Islet precursor cell (in vitro differentiated cells): ENCODE measurements at regions not wholly inside any gene's neighbourhood (a gene's known extent, or its start where the extent isn't known, plus 50 kb on each side); places are given as distances from the start of the nearest gene placed in this dataset.

ENCODE experiments used
- DNase-seq: peaks from one replicate; pipeline ENCODE4 v3.0.0-alpha.2; 2018

GRCh38 chr3:81932681-81933080 is 171.2 kb upstream of the GBE1 start:
- DNase-seq, result no peak

- DNase-seq, result no peak
Measured at GRCh38 chr3:81931265-81932251, 170.1 kb upstream of the GBE1 start.

GRCh38 chr3:81929697-81930096 is 168.3 kb upstream of the GBE1 start:
- DNase-seq, result no peak

- DNase-seq, result no peak
Measured at GRCh38 chr3:81927811-81928210, 166.4 kb upstream of the GBE1 start.

GRCh38 chr3:81925385-81925784 is 163.9 kb upstream of the GBE1 start:
- DNase-seq, result no peak

GRCh38 chr3:81923038-81923437 is 161.6 kb upstream of the GBE1 start:
- DNase-seq, result no peak

- no peak for DNase-seq
Measured at GRCh38 chr3:81922404-81922803, 161.0 kb upstream of the GBE1 start.

GRCh38 chr3:81920816-81921215 is 159.4 kb upstream of the GBE1 start:
- no peak for DNase-seq

GRCh38 chr3:81916890-81917289 is 155.4 kb upstream of the GBE1 start:
- DNase-seq, result no peak

- no peak for DNase-seq
Measured at GRCh38 chr3:81913886-81914663, 152.6 kb upstream of the GBE1 start.

GRCh38 chr3:81911221-81911620 is 149.8 kb upstream of the GBE1 start:
- DNase-seq, result no peak

GRCh38 chr3:81910244-81910852 is 148.9 kb upstream of the GBE1 start:
- no peak for DNase-seq

- DNase-seq, result no peak
Measured at GRCh38 chr3:81909796-81910195, 148.4 kb upstream of the GBE1 start.

- no peak for DNase-seq
Measured at GRCh38 chr3:81908561-81908960, 147.1 kb upstream of the GBE1 start.

- DNase-seq, result no peak
Measured at GRCh38 chr3:81898336-81898735, 136.9 kb upstream of the GBE1 start.

- no peak for DNase-seq
Measured at GRCh38 chr3:81894598-81894997, 133.2 kb upstream of the GBE1 start.

- peak; percentile 57 for DNase-seq
Measured at GRCh38 chr3:81891055-81891895, 129.8 kb upstream of the GBE1 start.

GRCh38 chr3:81888914-81889557 is 127.6 kb upstream of the GBE1 start:
- DNase-seq, result no peak

- DNase-seq, result no peak
Measured at GRCh38 chr3:81887448-81887847, 126.0 kb upstream of the GBE1 start.

GRCh38 chr3:81886081-81886480 is 124.6 kb upstream of the GBE1 start:
- no peak for DNase-seq

GRCh38 chr3:81884791-81885190 is 123.3 kb upstream of the GBE1 start:
- DNase-seq, result no peak

- DNase-seq, result no peak
Measured at GRCh38 chr3:81876826-81877225, 115.4 kb upstream of the GBE1 start.
